ENCODE measurements at regions not wholly inside any gene's neighbourhood (a gene's known extent, or its start where the extent isn't known, plus 50 kb on each side); places are given as distances from the start of the nearest gene placed in this dataset.
"Not testable (repeated sequence)": the region's sequence is repeated elsewhere in the genome, so short reads cannot be mapped to it uniquely, and the experiment has no call there.

DNA sequence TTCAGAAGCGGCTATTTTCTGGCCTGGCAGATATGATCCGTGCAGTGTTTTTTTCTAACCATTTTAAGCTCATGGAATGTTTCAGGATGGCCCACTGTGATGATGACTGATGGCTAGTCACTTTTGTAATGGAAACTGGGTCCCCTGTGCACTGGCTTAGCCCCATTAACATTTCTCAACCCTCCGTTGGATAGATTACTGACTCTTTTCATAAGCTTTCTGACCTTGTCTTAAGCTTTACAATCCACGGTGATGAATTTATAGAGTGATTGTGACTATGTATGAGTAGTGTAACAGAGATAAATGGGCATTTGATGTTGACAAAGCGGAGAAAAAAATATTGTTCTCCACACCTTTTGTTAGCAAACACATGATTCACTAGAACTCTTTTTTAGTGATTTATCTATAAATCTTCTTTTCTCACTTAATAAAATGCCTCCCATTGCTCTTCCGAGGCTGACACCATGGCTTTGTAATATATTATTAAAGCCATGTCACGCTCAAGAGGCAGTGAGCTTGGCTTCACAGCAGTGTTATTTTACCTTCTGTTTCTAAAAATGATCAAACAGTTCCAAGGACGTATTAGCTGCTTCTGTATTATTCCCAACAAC is 221.0 kb upstream of the LINC00305 start:
- H3K9me3 Mint-ChIP-seq; H3K27ac Mint-ChIP-seq; H3K36me3 Mint-ChIP-seq; H3K4me1 Mint-ChIP-seq (ENCODE audit: low read depth); DNase-seq; CTCF ChIA-PET; intact Hi-C loops (cut with micrococcal nuclease); H3K4me3 Mint-ChIP-seq; POLR2A ChIA-PET; H3K27me3 Mint-ChIP-seq: not testable (repeated sequence)

DNA sequence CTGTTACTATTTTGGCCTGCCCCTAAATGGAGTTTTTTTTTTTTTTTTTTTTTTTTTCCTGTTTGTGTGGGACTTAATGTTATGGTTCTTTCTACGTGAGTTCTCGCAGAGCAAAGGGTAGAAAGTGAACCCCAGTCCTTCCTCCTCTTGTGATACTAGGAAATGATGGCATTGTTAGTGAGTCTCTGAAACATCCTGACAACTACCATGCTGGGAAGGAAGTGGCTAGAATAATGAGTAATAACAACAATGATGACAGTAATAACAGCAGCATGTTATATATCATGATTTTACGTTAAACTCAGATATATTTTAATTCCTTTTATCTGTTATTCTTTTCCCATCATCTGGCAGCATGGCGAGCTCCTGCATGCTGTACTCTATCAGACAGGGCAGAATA is 216.2 kb upstream of the LINC00305 start:
- no peak overlapping the region for H3K4me3 Mint-ChIP-seq
- no peaks in the 10 kb centered on the region for H3K27me3 Mint-ChIP-seq
- peaks cover 6% of the 10 kb centered on the region for H3K9me3 Mint-ChIP-seq
- intact Hi-C loops (cut with micrococcal nuclease), result no loop called here
- DNase-seq, result no peak
- H3K27ac Mint-ChIP-seq, result no peak overlapping the region
- no peaks in the 10 kb centered on the region for H3K4me1 Mint-ChIP-seq (ENCODE audit: low read depth)
- ChIA-PET CTCF (no interaction called here), POLR2A (interaction anchor here (0.7 kb wide), 1 partner anchor 84 kb away, joined by 3 read pairs; no protein-coding TSS in a partner anchor)
- no peaks in the 10 kb centered on the region for H3K36me3 Mint-ChIP-seq

DNA sequence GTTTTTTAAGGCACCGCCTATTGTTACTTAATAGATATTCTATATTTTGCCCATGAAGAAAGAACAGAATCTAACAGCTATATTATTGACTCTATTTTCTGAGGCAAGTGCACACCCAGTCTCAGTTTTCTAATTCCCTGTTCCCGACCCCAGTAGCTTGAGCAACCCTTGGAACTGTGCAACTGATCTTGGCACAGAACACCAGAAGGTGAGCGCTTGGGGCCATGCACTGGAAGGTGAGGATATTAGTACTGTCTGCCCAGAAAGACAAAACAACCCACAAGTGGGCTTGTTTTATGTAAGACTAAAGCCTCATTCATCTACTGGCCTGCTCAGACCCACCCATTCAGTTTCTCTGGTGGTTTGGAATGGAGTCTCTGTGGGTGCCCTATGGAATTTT is 188.8 kb upstream of the LINC00305 start:
- CTCF ChIA-PET, result no interaction called here
- Mint-ChIP-seq H3K4me3 (no peak overlapping the region), H3K27ac (no peak overlapping the region), H3K9me3 (no peaks in the 10 kb centered on the region), H3K4me1 (ENCODE audit: low read depth) (no peaks in the 10 kb centered on the region), H3K27me3 (no peaks in the 10 kb centered on the region), H3K36me3 (no peaks in the 10 kb centered on the region)
- POLR2A ChIA-PET, result no interaction called here
- no peak for DNase-seq
- intact Hi-C loops (cut with micrococcal nuclease), result no loop called here

DNA sequence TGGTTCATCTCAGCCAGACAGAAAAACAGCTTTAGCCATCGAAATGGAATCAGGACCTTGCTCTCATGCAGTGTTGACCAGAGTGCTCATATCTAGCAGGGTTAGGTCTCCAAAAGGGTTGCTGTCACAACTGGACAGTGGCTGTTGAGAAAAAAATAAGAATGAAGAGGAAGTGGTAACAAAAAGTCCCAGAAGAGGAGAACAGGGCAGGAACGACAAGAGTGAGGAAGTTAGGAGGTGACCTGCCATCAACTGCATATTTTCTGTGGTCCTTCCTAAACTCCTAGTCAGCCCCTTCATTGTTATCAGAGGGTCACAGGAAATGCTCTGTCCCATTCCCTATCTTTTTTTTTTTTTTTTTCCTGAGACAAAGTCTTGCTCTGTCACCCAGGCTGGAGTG is 188.1 kb upstream of the LINC00305 start:
- DNase-seq, result no peak
- no peaks in the 10 kb centered on the region for H3K9me3 Mint-ChIP-seq
- no peak overlapping the region for H3K27ac Mint-ChIP-seq
- no peaks in the 10 kb centered on the region for H3K36me3 Mint-ChIP-seq
- no peaks in the 10 kb centered on the region for H3K4me1 Mint-ChIP-seq (ENCODE audit: low read depth)
- no peaks in the 10 kb centered on the region for H3K27me3 Mint-ChIP-seq
- no peak overlapping the region for H3K4me3 Mint-ChIP-seq
- CTCF ChIA-PET, result no interaction called here
- intact Hi-C loops (cut with micrococcal nuclease), result no loop called here
- POLR2A ChIA-PET, result no interaction called here

DNA sequence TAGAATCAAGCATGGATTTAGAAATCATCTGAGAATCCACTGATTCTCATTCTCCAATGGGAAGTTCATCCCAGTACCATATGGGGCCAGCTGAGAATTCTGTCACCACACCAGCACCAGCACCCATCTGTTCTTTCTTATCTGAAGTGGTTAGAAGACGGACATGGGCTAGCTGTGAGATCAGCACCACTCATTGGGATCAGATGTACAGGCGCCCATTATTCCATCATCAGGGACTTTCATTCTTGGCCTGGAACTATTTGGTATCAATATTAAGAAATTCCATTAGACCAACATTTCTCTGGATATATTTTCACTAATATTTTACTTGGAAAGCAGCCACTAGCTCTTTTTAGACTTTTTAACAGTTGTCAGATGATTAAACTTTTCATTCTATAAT is 185.9 kb upstream of the LINC00305 start:
- DNase-seq, result no peak
- Mint-ChIP-seq H3K36me3 (no peaks in the 10 kb centered on the region), H3K9me3 (peaks cover 2% of the 10 kb centered on the region), H3K27ac (no peak overlapping the region), H3K27me3 (no peaks in the 10 kb centered on the region), H3K4me3 (no peak overlapping the region), H3K4me1 (ENCODE audit: low read depth) (no peaks in the 10 kb centered on the region)
- ChIA-PET POLR2A (no interaction called here), CTCF (no interaction called here)
- intact Hi-C loops (cut with micrococcal nuclease), result no loop called here

DNA sequence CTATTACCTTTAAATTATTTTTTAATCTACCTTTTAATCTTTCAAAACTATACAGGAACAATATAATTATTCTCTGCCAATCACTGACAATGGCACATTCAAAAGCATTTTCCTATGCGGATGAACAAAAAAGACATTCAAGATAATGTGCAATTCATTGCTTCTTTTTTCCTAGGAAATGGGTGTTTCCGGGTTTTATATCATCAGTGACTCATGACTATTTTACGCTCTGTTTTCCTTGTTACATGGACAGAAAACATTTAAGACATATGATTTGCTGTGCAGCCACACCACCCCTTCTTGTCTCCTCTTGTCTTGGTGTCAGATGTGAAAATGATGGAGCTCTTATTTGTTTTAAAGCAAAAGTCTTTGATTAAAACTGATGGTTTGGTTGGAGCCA is 184.7 kb upstream of the LINC00305 start:
- Mint-ChIP-seq H3K9me3 (peaks cover 2% of the 10 kb centered on the region), H3K36me3 (no peaks in the 10 kb centered on the region), H3K27ac (no peak overlapping the region), H3K4me3 (no peak overlapping the region), H3K27me3 (no peaks in the 10 kb centered on the region), H3K4me1 (ENCODE audit: low read depth) (no peaks in the 10 kb centered on the region)
- intact Hi-C loops (cut with micrococcal nuclease), result no loop called here
- DNase-seq, result no peak
- CTCF ChIA-PET, result no interaction called here
- POLR2A ChIA-PET, result no interaction called here

DNA sequence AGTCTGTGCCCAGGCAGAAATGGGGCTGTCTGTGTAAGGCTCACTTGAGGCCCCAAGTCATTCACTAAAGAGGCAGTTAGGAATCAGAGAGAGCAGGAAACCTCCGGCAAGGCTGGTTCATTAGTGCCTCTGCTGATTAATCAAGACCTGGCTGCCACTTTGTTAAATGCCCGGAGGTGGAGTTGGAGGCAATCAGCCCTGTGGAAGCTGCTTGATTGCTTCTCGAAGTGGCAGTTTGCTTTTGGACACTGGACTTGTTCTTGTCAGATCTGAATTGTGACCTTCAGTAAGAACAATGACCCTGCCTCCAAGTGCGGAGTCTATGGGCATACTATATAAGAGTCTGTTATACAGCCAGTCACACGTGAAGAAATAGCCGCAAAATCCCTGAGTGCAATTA is 183.9 kb upstream of the LINC00305 start:
- intact Hi-C loops (cut with micrococcal nuclease), result no loop called here
- Mint-ChIP-seq H3K4me1 (ENCODE audit: low read depth) (no peaks in the 10 kb centered on the region), H3K9me3 (peaks cover 2% of the 10 kb centered on the region), H3K27ac (no peak overlapping the region), H3K36me3 (no peaks in the 10 kb centered on the region), H3K27me3 (no peaks in the 10 kb centered on the region), H3K4me3 (no peak overlapping the region)
- ChIA-PET CTCF (no interaction called here), POLR2A (no interaction called here)
- DNase-seq, result no peak

DNA sequence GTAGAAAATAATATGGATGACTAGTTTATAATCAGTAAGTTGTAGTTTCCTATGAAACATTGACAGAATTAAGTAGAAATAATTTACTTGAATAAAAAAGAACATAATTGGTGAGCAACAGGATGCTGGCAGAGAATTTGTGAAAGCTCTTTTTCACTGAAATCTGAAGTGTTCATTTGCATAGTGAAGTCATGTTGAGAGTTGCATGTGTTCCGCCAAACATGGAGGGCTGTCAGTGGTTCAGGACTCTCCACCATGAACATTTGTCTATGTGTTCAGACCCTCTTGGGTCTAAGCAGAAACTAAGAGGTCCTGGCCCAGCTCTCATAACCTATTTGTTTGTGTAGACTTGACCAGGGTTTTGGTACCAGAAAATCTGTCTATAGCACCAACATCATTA is 182.5 kb upstream of the LINC00305 start:
- H3K4me1 Mint-ChIP-seq (ENCODE audit: low read depth), result no peaks in the 10 kb centered on the region
- no peaks in the 10 kb centered on the region for H3K27me3 Mint-ChIP-seq
- intact Hi-C loops (cut with micrococcal nuclease), result no loop called here
- peaks cover 2% of the 10 kb centered on the region for H3K9me3 Mint-ChIP-seq
- H3K36me3 Mint-ChIP-seq, result no peaks in the 10 kb centered on the region
- ChIA-PET CTCF (no interaction called here), POLR2A (no interaction called here)
- H3K27ac Mint-ChIP-seq, result no peak overlapping the region
- no peak overlapping the region for H3K4me3 Mint-ChIP-seq
- no peak for DNase-seq

DNA sequence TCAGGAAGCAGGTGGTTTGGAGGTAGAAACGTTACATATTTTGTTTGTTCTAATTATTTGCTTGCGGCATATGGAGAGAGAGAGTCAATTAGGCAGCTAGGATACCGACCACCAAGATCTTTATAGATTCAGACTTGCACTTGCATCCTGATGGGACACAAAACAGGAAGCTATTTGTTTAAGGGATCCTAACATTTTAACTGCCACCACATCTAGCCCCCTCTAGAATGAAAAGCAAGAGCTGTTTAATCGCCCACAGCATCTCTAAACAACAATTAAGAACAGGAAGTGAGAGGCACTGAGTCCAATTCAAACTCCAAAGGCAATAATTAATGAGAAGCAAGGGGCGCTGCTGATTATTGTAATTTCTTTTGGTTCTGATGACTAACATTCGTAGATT is 182.0 kb upstream of the LINC00305 start:
- intact Hi-C loops (cut with micrococcal nuclease), result no loop called here
- POLR2A ChIA-PET, result no interaction called here

DNA sequence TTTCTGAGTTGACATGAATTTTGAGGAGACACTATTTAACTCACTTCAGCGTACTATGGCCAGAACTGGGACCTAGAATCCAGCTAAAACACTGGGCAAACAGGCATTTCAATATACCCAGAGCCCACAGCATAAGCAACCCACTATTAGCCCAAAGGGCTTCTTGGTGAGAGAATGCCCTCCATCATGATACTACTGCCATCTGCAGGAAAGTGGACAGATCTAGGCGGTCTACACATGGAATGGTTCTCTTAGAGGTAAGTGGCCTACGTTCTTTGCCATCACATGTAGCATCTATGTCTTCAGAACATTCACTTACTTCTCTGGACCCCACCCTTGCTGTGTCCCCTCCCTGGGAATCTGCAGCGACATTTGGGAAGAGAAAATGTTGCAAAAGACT is 181.3 kb upstream of the LINC00305 start:
- DNase-seq, result no peak
- H3K4me3 Mint-ChIP-seq, result no peak overlapping the region
- H3K27ac Mint-ChIP-seq, result no peak overlapping the region
- no peaks in the 10 kb centered on the region for H3K27me3 Mint-ChIP-seq
- intact Hi-C loops (cut with micrococcal nuclease), result no loop called here
- ChIA-PET CTCF (no interaction called here), POLR2A (no interaction called here)
- H3K4me1 Mint-ChIP-seq (ENCODE audit: low read depth), result no peaks in the 10 kb centered on the region
- peaks cover 3% of the 10 kb centered on the region for H3K9me3 Mint-ChIP-seq
- H3K36me3 Mint-ChIP-seq, result no peaks in the 10 kb centered on the region

More for the DNA sequence above, 182.0 kb upstream of the LINC00305 start:
- Mint-ChIP-seq H3K9me3 (peaks cover 3% of the 10 kb centered on the region), H3K4me1 (ENCODE audit: low read depth) (no peaks in the 10 kb centered on the region), H3K27ac (no peak overlapping the region), H3K36me3 (no peaks in the 10 kb centered on the region), H3K4me3 (no peak overlapping the region), H3K27me3 (no peaks in the 10 kb centered on the region)
- DNase-seq, result no peak
- CTCF ChIA-PET, result no interaction called here

DNA sequence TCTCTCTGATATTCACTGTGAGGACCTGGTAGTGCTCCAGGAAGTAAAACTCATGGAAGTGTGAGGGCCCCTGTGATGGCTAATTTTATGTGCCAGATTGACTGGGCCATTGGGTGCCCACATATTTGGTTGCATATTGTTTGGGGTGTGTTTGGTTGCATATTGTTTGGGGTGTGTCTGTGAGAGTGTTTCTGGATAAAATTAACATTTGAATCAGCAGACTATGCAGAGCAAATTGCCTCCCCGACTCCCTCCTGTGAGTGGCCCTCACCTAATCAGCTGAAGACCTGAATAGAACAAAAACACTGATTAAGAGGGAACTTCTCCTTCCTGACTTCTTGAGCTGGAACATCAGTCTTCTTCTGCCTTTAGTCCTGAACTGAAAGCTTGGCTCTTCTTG is 173.3 kb upstream of the LINC00305 start:
- Mint-ChIP-seq H3K27me3 (no peaks in the 10 kb centered on the region), H3K4me1 (ENCODE audit: low read depth) (no peaks in the 10 kb centered on the region), H3K4me3 (no peak overlapping the region), H3K9me3 (peaks cover 9% of the 10 kb centered on the region), H3K36me3 (no peaks in the 10 kb centered on the region), H3K27ac (no peak overlapping the region)
- intact Hi-C loops (cut with micrococcal nuclease), result no loop called here
- ChIA-PET POLR2A (no interaction called here), CTCF (no interaction called here)
- no peak for DNase-seq

DNA sequence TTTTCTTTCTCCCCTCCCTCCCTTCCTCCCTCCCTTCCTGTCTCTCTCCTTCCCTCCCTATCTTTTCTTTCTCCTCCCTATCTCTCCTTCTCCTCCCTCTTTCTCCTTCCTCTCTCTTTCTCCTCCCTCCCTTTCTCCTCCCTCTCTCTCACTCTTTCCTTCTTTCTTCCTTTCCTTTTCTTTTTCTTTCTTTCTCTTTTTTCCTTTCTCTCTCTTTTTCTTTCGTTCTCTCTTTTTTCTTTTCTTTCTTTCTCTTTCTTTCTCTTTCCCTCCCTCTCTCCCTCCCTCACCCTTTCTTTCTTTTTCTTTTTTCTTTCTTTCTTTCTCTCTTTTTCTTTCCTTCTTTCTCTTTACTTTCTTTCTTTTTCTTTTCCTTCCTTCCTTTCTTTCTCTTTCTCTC is 169.7 kb upstream of the LINC00305 start:
- H3K36me3 Mint-ChIP-seq, result no peaks in the 10 kb centered on the region
- no peak for DNase-seq
- H3K4me3 Mint-ChIP-seq, result no peak overlapping the region
- H3K27me3 Mint-ChIP-seq, result no peaks in the 10 kb centered on the region
- no peak overlapping the region for H3K27ac Mint-ChIP-seq
- H3K9me3 Mint-ChIP-seq, result peaks cover 16% of the 10 kb centered on the region
- H3K4me1 Mint-ChIP-seq (ENCODE audit: low read depth), result no peaks in the 10 kb centered on the region
- ChIA-PET CTCF (no interaction called here), POLR2A (no interaction called here)
- intact Hi-C loops (cut with micrococcal nuclease), result no loop called here

DNA sequence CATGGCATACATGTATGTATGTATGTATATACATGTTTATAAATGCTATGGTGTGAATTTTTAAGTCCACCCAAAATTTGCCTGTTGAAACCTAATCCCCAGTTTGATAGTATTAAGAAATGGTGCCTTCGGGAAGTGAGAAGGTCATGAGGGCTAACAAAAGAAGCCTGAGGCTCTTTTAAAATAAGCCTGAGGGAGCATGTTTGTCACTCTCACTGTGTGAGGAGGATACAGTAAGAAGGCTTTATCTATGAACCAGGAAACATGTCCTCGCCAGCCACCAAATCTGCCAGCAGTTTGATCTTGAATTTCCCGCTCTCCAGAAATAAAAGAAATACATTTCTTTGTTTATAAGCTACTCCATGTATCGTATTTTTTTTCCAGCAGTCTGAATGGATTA is 163.0 kb upstream of the LINC00305 start:
- no peaks in the 10 kb centered on the region for H3K27me3 Mint-ChIP-seq
- H3K4me3 Mint-ChIP-seq, result no peak overlapping the region
- no peaks in the 10 kb centered on the region for H3K4me1 Mint-ChIP-seq (ENCODE audit: low read depth)
- CTCF ChIA-PET, result no interaction called here
- DNase-seq, result no peak
- POLR2A ChIA-PET, result no interaction called here
- peaks cover 9% of the 10 kb centered on the region for H3K9me3 Mint-ChIP-seq
- no peaks in the 10 kb centered on the region for H3K36me3 Mint-ChIP-seq
- intact Hi-C loops (cut with micrococcal nuclease), result no loop called here
- H3K27ac Mint-ChIP-seq, result no peak overlapping the region

DNA sequence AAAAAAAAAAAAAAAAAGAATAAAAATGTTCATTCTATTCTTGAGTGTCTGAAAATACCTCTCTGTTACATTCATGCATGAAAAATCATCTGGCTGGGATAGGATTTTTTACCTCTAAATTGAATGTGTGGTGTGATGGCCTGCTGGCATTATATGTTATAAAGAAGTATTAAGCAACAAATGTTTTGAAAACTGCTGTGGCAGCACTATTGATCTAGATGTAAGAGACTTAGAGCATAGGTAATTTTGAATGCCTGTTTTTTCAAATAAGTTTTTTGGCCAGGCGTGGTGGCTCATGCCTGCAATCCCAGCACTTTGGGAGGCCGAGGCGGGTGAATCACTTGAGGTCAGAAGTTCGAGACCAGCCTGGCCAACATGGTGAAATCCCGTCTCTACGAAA is 147.0 kb upstream of the LINC00305 start:
- Mint-ChIP-seq H3K4me3 (no peak overlapping the region), H3K36me3 (no peaks in the 10 kb centered on the region), H3K4me1 (ENCODE audit: low read depth) (no peaks in the 10 kb centered on the region), H3K27me3 (no peaks in the 10 kb centered on the region), H3K27ac (no peak overlapping the region), H3K9me3 (no peaks in the 10 kb centered on the region)
- POLR2A ChIA-PET, result no interaction called here
- intact Hi-C loops (cut with micrococcal nuclease), result no loop called here
- DNase-seq, result no peak
- CTCF ChIA-PET, result no interaction called here
